ENCODE measurements at regions not wholly inside any gene's neighbourhood (a gene's known extent, or its start where the extent isn't known, plus 50 kb on each side); places are given as distances from the start of the nearest gene placed in this dataset.

DNA sequence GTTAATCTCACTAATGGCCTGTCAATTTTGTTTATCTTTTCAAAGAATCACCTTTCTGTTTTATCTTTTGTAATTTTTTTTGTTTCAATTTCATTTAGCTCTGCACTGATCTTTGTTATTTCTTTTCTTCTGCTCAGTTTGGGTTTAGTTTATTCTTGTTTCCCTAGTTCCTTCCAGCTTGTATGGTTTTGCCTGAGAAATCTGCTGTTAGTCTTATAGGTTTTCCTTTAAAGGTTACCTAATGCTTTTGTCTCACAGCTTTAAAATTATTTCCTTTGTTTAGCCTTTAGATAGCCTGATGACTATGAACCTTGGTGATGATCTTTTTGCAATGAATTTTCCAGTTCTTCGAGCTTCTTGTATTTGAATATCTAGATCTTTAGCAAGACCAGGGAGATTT lies 1869.8 kb upstream of the PCDH20 start:
- TF ChIP-seq, protein P1, sequence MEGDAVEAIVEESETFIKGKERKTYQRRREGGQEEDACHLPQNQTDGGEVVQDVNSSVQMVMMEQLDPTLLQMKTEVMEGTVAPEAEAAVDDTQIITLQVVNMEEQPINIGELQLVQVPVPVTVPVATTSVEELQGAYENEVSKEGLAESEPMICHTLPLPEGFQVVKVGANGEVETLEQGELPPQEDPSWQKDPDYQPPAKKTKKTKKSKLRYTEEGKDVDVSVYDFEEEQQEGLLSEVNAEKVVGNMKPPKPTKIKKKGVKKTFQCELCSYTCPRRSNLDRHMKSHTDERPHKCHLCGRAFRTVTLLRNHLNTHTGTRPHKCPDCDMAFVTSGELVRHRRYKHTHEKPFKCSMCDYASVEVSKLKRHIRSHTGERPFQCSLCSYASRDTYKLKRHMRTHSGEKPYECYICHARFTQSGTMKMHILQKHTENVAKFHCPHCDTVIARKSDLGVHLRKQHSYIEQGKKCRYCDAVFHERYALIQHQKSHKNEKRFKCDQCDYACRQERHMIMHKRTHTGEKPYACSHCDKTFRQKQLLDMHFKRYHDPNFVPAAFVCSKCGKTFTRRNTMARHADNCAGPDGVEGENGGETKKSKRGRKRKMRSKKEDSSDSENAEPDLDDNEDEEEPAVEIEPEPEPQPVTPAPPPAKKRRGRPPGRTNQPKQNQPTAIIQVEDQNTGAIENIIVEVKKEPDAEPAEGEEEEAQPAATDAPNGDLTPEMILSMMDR (IDR thresholded peaks at IDR 0.05) = no peak
- no peak for TF ChIP-seq POLR2A (IDR thresholded peaks at IDR 0.05)
